SK-N-MC (cell line): ENCODE measurements at regions not wholly inside any gene's neighbourhood (a gene's known extent, or its start where the extent isn't known, plus 50 kb on each side); places are given as distances from the start of the nearest gene placed in this dataset.

Experiments
- EZH2 ChIP-seq: fragments of 200-600 bp; sonication (generic); IDR thresholded peaks from one replicate; pipeline ENCODE4 v1.6.1; 2017; ENCODE audit warnings: antibody characterized with exemption
- FOXP2 ChIP-seq: optimal IDR thresholded peaks from 2 replicates; pipeline ENCODE3; 2011; ENCODE audit warnings: mild to moderate bottlenecking, moderate library complexity; ENCODE audit not compliant: insufficient read depth; ENCODE audit errors: extremely low read length, control extremely low read depth
- POLR2AphosphoS5 ChIP-seq: IDR thresholded peaks from 2 replicates; pipeline ENCODE4 v1.6.1; 2012; ENCODE audit warnings: mild to moderate bottlenecking, low read depth, low read length, borderline replicate concordance

- TF ChIP-seq POLR2AphosphoS5: no peak
- no peak for TF ChIP-seq EZH2
- no peak for TF ChIP-seq FOXP2
These were observed 240.4 kb upstream of the SOX21 start for GRCh38 chr13:94952787-94953186.
